Amniotic epithelial cell (primary cell): ENCODE measurements at regions not wholly inside any gene's neighbourhood (a gene's known extent, or its start where the extent isn't known, plus 50 kb on each side); places are given as distances from the start of the nearest gene placed in this dataset.
A peak's percentile ranks its signal among the peaks of the same experiment; 100 is the strongest.

Experiments
- DNase-seq: peaks from one replicate; pipeline ENCODE4 v3.0.0-alpha.2; 2010; ENCODE audit warnings: low read depth

DNA sequence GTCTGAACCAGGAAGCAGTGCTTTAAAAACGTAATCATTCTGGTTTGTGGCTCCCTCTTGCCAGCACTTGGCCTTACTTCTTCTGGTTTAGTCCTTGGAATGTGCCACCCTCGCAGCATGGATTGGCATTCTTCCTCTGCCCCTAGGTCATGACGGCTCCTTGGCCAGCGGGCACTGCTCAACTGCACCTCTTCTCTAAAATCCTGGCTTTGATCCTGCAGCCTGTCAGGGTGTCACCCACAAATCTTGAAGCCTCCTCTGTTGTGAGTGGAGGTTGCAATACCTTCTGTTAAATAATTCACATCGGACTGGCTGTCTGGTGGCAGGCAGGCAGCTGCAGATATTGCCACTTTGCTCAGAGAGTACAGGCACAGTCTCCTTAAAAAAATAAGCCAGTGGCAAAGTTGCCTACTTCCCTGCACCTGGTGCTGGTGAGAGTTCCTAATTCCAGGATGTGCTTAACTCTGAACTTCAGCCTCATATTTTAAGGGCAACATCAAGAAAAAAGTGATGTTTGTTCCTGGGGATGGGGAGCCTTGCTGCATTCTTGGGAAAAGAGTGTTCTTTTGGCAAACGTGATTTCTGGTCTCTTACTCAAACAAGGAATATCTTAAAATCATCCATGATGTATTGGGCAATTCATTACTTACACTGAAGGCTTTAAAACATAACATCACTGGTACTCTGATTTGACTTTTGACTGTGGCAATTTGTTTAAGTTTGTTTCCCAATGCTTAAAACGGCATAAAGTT lies 179.8 kb downstream of the FOXA2 start:
- no peak for DNase-seq

DNA sequence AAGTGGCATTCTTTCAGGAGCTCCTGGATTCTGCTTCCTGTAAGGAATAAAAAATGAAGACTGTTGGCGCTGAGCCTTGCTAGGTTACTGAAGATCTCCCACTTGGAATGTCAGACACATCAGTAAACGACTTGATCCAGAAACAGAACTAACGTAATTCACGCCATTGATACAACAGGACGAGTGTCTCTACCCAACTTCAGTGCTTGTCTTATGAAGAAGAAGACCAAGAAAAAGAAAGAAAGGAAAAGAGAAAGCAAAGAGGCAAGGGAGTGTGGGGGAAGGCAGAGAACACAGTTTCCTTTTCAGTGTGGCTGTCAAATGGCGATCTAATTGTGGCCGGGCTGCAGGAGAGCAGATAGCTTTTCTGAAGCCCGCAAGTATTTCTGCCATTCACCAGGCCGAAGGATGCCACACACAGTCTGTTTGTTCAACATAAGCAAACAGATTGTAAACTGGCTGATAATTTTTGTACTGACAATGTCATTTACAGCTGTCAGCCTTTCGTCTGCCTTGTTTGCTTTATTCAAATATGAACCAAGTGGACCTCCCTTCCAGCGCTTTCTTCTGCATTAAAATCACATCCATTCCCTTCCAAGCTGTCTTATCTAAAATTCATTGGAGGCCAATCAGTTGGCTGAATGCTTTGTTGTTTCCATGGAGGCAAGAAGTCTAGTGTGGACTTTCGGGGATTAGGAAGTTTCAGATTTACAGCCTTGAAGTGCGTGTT lies 180.6 kb downstream of the FOXA2 start:
- no peak for DNase-seq

DNA sequence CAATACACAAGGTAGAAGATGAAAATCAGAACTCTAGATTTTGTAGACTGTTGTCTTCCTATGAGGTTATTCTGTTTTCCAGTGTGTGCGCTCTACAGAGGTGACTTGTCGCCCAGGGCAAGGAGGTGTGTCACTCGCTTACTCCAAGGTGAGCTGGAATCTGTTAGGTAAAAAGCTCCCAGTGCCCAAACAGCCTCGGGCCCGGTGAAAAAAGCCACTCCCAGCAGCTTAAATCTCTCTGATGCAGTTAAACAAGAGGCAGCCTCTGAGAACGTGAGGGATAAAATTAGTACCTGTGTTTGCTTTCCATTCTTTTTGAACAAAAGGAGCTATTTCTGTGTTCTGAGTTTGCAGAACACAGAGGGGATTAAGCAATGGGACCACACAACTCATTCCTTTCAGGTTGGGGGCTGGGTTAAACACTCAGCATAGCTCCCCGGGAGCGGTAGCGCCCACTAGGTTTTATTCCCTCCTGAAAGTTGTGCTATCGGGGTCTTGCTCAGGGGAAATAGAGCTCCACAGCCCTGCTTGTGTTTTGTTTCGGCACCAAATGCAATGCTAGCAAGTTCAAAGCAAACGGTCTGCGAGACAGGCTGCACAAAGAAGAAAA lies 181.2 kb downstream of the FOXA2 start:
- no peak for DNase-seq

DNA sequence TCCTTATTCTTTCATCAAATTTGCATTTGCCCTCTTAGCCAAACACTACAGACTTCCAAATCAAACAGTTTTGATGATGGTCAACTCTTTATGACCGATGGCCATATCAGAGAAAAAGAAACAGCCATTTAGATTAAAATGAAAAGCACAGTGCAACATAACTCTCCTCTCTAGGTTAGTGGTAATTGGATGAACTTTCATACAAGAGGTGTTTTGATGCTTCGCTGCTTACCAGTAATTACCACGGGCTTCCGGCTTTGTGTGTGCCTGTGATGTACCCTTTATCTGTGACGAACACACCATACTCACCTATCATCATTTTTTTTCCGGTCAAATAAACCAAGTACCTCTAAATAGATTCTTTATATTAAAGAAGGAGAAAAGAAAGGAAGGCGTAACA lies 181.8 kb downstream of the FOXA2 start:
- no peak for DNase-seq

DNA sequence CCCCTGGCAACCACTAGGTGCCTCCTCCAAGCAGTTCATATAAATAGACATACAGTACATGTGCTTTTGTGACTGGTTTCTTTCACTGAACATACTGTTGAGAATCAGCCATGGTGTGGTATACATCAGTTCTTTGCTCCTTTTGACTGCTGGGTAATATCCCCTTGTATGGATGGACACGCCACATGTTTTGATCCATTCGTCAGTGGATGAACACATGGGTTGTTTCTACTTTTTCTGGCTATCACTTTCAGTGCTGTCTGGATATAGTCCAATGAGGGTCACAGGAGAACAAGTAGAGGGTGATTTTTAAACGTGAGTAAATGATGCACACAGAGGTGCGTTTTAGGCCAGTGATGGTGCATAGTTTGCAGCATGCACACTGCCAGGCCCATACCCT lies 183.9 kb downstream of the FOXA2 start:
- no peak for DNase-seq

DNA sequence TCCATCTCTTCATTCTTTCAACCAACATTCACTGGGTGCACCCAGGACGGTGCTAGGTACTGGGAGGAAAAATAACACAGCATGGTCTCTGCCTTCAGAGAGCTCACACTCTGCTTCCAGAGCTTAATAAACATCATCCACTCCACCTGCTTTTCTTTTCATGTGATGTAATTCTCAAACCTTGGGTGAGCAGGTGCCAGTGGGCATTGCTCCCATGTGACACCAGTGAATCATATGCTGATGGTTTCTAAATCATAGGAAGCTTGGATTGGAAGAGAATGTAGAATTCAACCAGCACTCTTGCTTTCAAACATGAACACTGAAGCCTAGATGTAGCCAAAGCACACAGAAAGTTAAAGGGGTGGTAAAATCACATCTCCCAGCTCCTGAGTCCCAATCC lies 189.8 kb downstream of the FOXA2 start:
- DNase-seq, result no peak

DNA sequence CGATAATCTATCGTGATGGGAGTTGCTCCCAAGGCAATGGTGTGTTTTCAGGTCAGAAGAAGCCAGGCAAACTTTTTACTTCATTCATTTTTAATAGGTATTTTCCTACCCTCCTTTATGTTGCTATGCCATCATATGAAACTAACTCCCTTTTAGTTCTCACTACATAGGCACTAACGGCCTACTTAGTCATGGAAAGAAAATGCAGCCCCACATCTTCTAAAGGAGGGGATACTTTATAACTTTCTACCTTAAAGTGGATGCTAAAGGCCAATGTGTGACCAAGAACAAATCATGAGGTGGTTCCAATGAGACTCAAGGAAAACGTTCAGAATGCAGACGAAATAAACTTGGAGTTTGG lies 193.8 kb downstream of the FOXA2 start:
- DNase-seq, result no peak

DNA sequence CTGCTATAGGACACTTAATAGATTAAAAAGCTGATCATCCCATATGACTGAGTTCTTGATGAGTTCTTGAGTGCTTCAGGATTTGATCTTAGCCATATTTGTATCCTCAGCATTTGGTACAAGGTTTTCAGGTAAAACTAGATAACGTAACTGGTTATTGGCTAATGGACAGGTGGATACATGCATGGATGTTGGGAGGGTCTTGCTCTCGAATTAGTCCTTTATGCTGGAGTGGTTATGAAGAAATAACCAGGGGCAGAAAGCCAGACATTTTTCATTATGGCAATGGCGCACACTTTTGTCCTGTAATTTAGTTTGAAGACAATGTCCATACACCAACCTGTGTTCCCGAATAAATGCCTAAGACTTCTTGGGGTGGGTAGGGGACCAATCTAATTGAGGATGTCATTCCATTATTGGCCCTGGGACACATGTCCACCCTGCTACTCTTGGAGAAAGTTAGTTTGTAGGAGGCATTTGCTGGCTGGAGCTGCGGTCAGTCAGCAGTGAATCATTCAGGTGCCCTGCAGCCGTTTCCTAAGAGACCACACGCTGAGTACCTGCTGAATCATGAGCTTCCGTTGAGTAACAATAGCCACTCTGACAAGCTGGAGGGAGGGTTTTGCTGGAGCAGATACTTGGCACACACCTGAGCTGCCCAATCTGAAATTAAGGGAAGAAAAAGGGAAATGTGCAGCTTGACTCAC lies 194.4 kb downstream of the FOXA2 start:
- DNase-seq, result peak; percentile 9

DNA sequence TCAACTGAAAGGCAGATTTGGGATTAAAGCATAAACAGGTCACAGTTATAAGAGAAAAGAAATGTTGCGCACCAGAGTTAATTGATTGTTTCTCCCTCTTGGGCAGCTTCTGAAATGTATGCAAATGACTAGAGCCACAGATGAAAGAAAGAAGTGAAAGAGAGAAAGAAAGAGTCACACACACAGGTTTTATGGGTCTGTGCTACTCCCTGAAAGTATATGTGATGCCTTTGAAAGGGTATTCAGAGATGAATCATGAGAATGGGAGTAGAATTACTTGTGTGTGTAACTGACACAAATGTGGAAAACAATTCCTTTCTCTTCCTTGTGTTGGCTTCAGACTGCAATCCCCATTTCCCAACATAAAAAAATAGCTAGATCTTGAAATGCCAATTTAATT lies 196.9 kb downstream of the FOXA2 start:
- DNase-seq, result no peak

DNA sequence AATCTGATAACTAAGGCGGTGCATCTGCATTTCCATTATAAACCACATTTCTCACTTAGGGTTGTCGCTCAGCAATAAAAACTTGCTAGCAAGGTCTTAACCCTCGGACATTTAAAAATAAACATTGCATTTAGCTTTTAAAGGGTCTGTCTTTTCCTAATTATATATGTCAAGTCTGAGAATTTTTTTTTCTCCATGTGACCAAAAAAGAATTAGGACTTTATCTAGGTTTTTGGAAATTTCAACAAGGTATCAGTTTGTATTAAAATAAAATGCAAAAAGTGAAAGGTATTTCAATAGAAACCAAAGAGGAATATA lies 198.1 kb downstream of the FOXA2 start:
- DNase-seq, result no peak

DNA sequence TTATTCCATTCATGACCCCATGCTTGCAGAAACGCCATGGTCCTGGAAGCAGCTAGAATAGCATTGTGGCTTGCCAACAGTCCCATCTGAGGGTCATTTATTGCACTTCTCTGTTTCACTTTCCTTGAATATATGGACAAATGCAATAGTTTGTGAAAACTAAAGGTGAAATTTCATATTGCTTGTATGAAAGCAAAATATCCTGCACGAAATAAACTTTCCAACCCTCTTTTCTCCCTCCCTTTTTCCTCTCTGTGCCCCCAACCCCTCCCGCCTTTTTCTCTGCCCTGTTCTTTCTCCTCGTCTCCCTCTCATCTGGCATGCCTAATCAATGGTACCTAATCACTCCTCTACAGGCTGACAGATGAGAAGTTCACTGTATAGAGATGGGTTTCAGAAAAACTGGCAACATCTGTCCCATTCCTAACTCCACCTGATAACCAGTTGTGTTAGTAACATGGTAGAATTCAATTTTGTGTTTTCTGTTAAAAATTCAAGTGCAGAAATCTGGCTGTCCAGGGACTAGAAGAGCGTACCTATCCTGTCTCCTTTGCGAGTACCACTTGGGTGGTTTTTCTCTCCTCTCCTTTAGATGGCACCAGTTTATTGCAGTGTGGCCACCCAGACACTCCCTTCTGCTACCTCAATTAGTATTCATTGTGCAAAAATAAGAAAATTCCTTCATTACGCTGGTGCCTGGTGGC lies 198.6 kb downstream of the FOXA2 start:
- no peak for DNase-seq

DNA sequence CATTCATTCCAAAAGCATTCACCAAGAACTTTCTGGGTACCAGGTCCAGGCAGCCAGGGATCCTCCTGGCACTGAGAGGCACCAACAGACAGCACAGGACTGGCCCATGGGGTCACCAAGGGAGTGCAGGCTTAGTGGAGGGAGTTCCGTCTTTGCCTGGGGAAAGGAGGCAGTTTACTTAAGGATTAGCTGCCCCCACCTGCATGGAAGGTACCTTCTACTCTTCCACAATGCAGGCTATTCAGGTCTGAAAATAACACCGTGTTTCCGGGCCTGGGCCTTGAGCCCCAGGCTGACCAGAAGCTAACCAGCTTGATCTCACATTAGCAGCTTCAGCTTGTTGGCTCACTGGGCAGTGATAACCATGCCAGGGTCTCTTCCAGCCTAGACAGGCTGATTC lies 199.4 kb downstream of the FOXA2 start:
- DNase-seq, result no peak

DNA sequence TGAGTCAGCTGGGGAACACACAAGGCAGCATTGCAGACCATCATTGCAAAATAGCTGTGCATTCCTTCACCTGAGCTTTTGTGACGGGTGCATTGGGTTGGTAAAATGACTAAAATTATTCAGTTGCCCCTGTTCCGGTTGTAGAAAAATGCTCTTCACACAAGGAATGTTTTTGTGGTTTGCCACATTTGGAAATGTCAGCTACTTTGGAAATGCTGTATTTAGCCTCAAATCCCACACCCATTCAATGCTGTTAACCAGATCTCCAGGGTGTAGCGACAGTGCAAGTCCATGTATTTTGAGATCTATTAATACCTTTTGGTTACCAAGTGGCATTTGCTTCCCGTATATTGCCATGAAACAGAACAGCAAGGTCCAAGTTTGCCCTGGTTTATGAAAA lies 201.2 kb downstream of the FOXA2 start:
- DNase-seq, result no peak

DNA sequence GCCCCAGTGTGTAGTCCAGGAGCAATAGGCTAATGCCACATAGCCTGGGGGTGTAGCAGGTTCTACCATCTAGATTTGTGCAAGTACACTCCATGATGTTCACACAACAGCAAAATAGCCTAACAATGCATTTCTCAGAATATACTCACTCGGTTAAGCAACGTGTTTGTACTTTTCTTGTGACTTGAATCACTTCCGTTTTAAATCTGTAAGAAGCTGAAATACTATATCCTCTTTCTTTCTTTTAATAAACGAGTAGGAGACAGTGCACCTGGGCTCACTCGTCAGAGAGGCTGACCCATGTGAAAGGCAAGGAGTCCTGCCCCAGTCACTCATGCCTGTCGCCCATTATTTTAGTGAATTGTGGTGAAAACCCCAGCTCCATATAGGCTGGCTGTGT lies 201.6 kb downstream of the FOXA2 start:
- no peak for DNase-seq

DNA sequence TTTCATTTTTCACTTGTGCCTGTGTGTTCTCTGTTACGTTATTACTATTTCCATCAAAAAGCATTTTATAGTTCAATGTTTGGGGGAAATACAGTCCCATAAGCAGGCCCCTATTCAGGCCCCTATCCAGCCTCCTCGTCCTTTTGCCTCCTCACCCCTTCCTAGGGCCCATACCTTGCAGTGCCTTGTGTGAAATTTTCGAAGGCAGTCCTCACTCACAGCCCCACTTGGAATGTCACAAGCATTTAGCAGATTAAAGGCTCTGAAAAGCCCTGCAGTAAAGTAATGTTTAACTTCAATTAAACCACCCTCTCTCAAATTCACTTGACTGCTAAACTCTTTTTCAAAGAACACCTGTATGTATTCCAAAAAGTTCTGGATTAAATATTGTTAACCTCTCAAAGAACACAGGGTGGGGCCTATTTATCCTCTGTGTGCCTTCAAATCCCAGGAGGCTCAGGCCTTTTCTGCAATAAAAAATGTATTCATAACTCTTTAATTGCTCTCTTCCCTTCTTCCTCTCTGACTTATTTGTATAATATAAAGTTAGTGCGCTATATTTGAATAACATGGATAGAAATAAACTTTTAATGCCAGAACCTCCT lies 202.5 kb downstream of the FOXA2 start:
- no peak for DNase-seq

DNA sequence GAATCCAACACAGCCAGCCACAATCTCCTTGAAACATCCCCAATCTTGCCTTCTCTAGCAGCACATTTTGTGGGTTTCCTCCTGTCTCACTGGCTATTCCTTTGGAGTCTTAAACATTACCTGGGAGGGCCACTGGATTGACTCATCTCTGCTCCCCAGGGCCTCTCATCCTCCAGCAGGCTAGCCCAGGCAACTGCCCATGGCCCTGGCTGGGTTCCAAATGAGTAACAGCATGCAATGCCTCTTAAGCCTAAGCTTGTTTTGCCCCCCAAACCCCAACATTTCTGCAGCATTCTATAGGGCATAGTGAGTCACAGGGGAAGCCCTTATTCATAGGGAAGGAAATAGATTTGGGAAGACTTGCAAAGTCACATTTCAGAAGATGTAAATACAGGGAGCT lies 204.9 kb downstream of the FOXA2 start:
- no peak for DNase-seq

DNA sequence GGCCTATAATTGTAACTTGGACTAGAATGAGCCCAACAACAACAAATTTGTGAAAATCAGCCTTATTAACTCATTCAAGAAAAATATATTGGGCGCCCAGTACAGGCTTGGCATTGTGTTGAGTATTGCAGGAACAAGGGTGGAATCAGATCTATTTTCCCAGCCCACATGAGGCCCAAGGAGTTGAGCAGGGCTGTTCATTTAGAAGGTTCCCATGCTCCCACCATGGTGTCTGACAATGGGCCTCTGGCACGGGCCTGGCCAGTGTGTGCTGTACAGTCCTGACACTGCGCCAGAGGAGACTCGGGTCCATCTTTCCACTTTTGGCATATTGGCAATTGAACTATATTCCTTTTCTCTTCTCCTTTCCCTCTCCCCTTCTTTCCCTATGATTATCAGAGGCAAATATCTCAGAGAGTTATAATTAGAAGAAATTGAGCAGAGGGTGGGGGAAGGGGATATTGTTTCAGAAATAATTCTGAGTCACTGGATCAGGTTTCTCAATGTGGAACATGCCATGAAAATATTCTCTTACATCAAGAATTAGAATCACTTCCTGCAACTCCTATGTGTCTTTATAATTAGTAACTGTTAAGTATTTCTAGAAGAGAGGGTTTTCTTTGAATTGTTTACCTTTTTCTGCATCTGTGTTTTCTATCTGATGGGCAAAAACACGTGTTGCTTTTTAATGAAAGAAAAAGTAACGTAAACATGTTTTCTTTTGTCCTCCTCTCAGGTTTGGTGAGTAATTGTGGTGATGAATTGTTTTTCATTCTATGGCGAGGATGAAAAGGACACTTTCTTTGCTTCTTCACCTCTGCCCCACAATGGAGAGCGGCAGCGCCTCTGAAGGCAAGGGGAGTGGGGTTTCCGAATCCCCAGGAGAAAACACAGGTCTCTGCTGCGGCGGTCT lies 209.4 kb downstream of the FOXA2 start:
- no peak for DNase-seq

DNA sequence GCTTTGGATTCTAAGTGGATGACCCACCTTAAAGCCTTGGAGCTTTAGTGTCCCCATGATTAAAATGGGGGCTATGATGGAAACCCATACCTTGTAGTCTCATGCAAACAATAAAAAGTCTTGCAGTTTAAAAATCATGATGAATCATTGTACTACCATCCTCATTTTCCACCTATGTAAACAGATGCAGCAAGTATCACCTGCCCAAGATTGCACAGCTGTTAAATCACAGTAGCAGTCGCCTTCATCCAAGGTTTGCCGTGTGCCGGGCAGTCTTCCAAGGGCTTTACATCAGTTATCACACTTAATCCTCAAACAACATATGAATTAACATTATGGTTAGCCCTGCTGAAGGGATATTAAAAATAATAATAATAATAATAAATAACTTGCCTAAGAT lies 210.3 kb downstream of the FOXA2 start:
- no peak for DNase-seq

DNA sequence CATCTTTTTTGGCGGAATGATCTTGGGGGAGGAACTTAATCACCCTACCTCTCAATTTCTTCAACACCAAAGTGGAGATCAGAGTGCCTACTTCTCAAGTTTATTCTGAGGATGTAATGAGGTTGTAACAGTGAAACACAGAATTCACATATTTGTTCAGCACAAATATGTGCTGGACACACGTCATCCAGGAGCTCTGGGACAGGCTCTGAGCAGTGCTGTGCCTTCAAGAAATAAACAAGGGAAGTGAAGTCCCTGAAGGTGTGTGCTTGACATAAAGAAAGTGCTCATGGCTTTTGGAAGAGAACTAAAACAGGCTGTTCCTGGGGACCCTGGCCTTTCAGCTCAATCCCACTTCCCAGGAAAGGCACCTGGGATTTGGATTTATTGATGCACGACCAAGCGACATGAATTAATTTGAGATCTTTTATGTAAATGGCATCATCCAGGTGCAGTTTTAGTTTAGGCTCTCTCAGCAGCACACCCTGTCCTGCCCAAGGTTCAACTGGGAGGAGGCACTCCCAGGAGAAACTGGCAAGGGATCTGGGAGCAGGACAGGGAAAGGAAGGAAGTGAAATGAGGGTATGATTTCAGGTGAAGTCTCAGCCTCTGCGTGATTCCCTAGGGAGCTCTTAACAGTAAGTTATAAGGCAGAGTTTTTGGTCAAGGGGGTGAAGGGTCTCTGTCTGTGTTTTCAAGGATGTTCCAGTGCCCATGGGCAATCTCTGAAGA lies 211.0 kb downstream of the FOXA2 start:
- no peak for DNase-seq

DNA sequence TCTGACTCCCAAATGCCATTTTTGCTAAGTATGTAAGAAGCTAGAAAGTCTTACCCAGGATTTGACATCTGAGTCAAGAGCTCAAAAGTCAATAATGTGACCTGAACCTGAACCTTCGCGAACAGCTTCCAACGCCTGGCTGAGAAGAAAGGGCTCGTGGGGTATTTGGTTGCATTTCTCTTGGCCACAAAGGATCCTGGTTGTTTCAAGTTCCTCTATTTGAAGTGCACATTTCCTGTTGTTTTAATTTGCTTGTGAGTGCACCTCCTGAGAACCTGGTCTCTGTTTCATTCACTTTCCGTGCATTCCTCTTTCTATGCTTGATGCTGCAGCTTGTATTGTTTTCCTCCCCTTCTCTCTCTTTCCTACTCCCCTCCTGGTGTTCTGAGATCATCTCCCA lies 212.5 kb downstream of the FOXA2 start:
- no peak for DNase-seq
